Erythroblast (primary cell): ENCODE measurements at regions not wholly inside any gene's neighbourhood (a gene's known extent, or its start where the extent isn't known, plus 50 kb on each side); places are given as distances from the start of the nearest gene placed in this dataset.

Experiments used
- GATA1 ChIP-seq: IDR thresholded peaks from 2 replicates; pipeline ENCODE4 v1.6.1; 2011; ENCODE audit warnings: low read depth, mild to moderate bottlenecking, control low read depth, low read length, moderate library complexity
- POLR2A ChIP-seq: IDR thresholded peaks from 2 replicates; pipeline ENCODE4 v1.6.1; 2011; ENCODE audit warnings: mild to moderate bottlenecking, low read length

DNA sequence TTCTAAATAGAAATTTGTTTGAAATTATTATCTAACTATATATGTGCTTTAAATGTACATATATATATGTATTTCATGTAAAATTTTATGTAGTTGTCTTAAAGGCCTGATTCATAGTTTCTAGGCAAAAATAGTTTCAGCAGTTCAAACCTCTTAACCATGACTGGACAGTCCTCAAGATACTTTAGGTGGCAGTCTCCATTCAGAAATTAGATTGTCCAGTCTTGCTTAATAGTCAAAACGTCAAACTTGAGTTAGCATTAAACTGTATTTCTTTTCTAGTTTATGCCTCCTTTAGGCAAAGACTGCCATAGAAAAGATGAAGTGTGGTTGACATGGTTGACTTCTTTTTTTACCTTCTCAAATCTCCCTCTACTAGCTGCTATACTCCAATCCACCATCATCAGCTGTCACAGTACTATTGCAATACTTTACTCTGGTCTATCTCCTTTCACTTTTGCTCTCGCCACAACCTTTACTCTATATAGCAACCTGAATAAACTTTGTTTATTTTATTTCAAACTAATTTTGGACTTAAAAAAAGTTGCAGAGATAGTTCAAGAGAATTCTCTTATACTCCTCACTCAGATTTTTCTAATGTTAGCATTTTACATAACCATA, 395.6 kb upstream of the DIPK2B start:
- TF ChIP-seq POLR2A: no peak
- TF ChIP-seq GATA1: no peak
